NOMO-1 (cell line): ENCODE measurements at regions not wholly inside any gene's neighbourhood (a gene's known extent, or its start where the extent isn't known, plus 50 kb on each side); places are given as distances from the start of the nearest gene placed in this dataset.
A peak's percentile ranks its signal among the peaks of the same experiment; 100 is the strongest.

Experiments
- DNase-seq, 2 experiments: peaks; one replicate each; lab custom pipeline; 2025; ENCODE audit not compliant: unreplicated experiment in 2 of 2; lab: John Stamatoyannopoulos, UW

- no peak for DNase-seq
Observed at GRCh38 chr12:25745281-25745680, 192.2 kb upstream of the LMNTD1 start.

- no peak for DNase-seq
Observed at GRCh38 chr12:25746131-25746530, 193.0 kb upstream of the LMNTD1 start.

GRCh38 chr12:25752710-25753309 is 199.7 kb upstream of the LMNTD1 start:
- DNase-seq = no peak

GRCh38 chr12:25755136-25755970 is 202.3 kb upstream of the LMNTD1 start:
- no peak for DNase-seq

- no peak for DNase-seq
Observed at GRCh38 chr12:25755971-25756260, 202.6 kb upstream of the RASSF8 start.

GRCh38 chr12:25757037-25757665 is 201.3 kb upstream of the RASSF8 start:
- DNase-seq = no peak

GRCh38 chr12:25759752-25760151 is 198.7 kb upstream of the RASSF8 start:
- no peak for DNase-seq

GRCh38 chr12:25761356-25761755 is 197.1 kb upstream of the RASSF8 start:
- DNase-seq = no peak

GRCh38 chr12:25764409-25764808 is 194.1 kb upstream of the RASSF8 start:
- DNase-seq = no peak

GRCh38 chr12:25764892-25765291 is 193.6 kb upstream of the RASSF8 start:
- no peak for DNase-seq

GRCh38 chr12:25767606-25768005 is 190.9 kb upstream of the RASSF8 start:
- no peak for DNase-seq

- DNase-seq = no peak
Observed at GRCh38 chr12:25768151-25768550, 190.3 kb upstream of the RASSF8 start.

- DNase-seq = peak in 1 of 2 experiments; percentile 29
Observed at GRCh38 chr12:25769082-25769945, 189.2 kb upstream of the RASSF8 start.

- peak; percentile 85 to 93 for DNase-seq
Observed at GRCh38 chr12:25771041-25771440, 187.4 kb upstream of the RASSF8 start.

GRCh38 chr12:25771476-25771875 is 187.0 kb upstream of the RASSF8 start:
- no peak for DNase-seq

- DNase-seq = no peak
Observed at GRCh38 chr12:25775968-25776367, 182.5 kb upstream of the RASSF8 start.

- DNase-seq = no peak
Observed at GRCh38 chr12:25780771-25781170, 177.7 kb upstream of the RASSF8 start.

GRCh38 chr12:25781232-25781631 is 177.2 kb upstream of the RASSF8 start:
- no peak for DNase-seq

- DNase-seq = no peak
Observed at GRCh38 chr12:25783566-25783965, 174.9 kb upstream of the RASSF8 start.

- DNase-seq = no peak
Observed at GRCh38 chr12:25784669-25785068, 173.8 kb upstream of the RASSF8 start.

GRCh38 chr12:25785134-25785533 is 173.3 kb upstream of the RASSF8 start:
- DNase-seq = no peak
